ENCODE measurements at regions not wholly inside any gene's neighbourhood (a gene's known extent, or its start where the extent isn't known, plus 50 kb on each side); places are given as distances from the start of the nearest gene placed in this dataset.

- H3K27ac ChIP-seq (ENCODE audit: low read length), result no peak overlapping the region
- no peak overlapping the region for H3K4me3 ChIP-seq (ENCODE audit: low read depth in 1 of 2, low read length in 2 of 2)
- no peaks in the 10 kb centered on the region for H3K36me3 ChIP-seq (ENCODE audit: control insufficient read depth in 1 of 2, insufficient read depth in 2 of 2, low read length in 2 of 2)
- no peaks in the 10 kb centered on the region for H3K9me3 ChIP-seq (ENCODE audit: control insufficient read depth in 1 of 2, low read length in 2 of 2)
- no peaks in the 10 kb centered on the region for H3K4me1 ChIP-seq (ENCODE audit: control insufficient read depth in 1 of 2, insufficient read depth in 2 of 2, low read length in 2 of 2)
- H3K27me3 ChIP-seq (ENCODE audit: low read depth, low read length), result no peaks in the 10 kb centered on the region
These were observed 375.5 kb downstream of the VRK1 start for GRCh38 chr14:97172644-97173043.

- Histone ChIP-seq H3K4me1 (ENCODE audit: control insufficient read depth in 1 of 2, insufficient read depth in 2 of 2, low read length in 2 of 2) (no peaks in the 10 kb centered on the region), H3K27ac (ENCODE audit: low read length) (no peak overlapping the region), H3K9me3 (ENCODE audit: control insufficient read depth in 1 of 2, low read length in 2 of 2) (no peaks in the 10 kb centered on the region), H3K36me3 (ENCODE audit: control insufficient read depth in 1 of 2, insufficient read depth in 2 of 2, low read length in 2 of 2) (no peaks in the 10 kb centered on the region), H3K4me3 (ENCODE audit: low read depth in 1 of 2, low read length in 2 of 2) (no peak overlapping the region), H3K27me3 (ENCODE audit: low read depth, low read length) (no peaks in the 10 kb centered on the region)
These were observed 379.8 kb downstream of the VRK1 start for GRCh38 chr14:97177016-97177415.

- Histone ChIP-seq H3K36me3 (ENCODE audit: control insufficient read depth in 1 of 2, insufficient read depth in 2 of 2, low read length in 2 of 2) (no peaks in the 10 kb centered on the region), H3K4me3 (ENCODE audit: low read depth in 1 of 2, low read length in 2 of 2) (no peak overlapping the region), H3K27me3 (ENCODE audit: low read depth, low read length) (no peaks in the 10 kb centered on the region), H3K9me3 (ENCODE audit: control insufficient read depth in 1 of 2, low read length in 2 of 2) (no peaks in the 10 kb centered on the region), H3K27ac (ENCODE audit: low read length) (no peak overlapping the region), H3K4me1 (ENCODE audit: control insufficient read depth in 1 of 2, insufficient read depth in 2 of 2, low read length in 2 of 2) (no peaks in the 10 kb centered on the region)
These were observed 380.5 kb downstream of the VRK1 start for GRCh38 chr14:97177635-97178034.

- Histone ChIP-seq H3K9me3 (ENCODE audit: control insufficient read depth in 1 of 2, low read length in 2 of 2) (no peaks in the 10 kb centered on the region), H3K36me3 (ENCODE audit: control insufficient read depth in 1 of 2, insufficient read depth in 2 of 2, low read length in 2 of 2) (no peaks in the 10 kb centered on the region), H3K4me1 (ENCODE audit: control insufficient read depth in 1 of 2, insufficient read depth in 2 of 2, low read length in 2 of 2) (no peaks in the 10 kb centered on the region), H3K27me3 (ENCODE audit: low read depth, low read length) (no peaks in the 10 kb centered on the region), H3K27ac (ENCODE audit: low read length) (no peak overlapping the region), H3K4me3 (ENCODE audit: low read depth in 1 of 2, low read length in 2 of 2) (no peak overlapping the region)
These were observed 381.6 kb downstream of the VRK1 start for GRCh38 chr14:97178781-97179180.

GRCh38 chr14:97179573-97179972 is 382.4 kb downstream of the VRK1 start:
- H3K4me3 ChIP-seq (ENCODE audit: low read depth in 1 of 2, low read length in 2 of 2), result no peak overlapping the region
- no peaks in the 10 kb centered on the region for H3K36me3 ChIP-seq (ENCODE audit: control insufficient read depth in 1 of 2, insufficient read depth in 2 of 2, low read length in 2 of 2)
- H3K27me3 ChIP-seq (ENCODE audit: low read depth, low read length), result no peaks in the 10 kb centered on the region
- no peaks in the 10 kb centered on the region for H3K9me3 ChIP-seq (ENCODE audit: control insufficient read depth in 1 of 2, low read length in 2 of 2)
- H3K27ac ChIP-seq (ENCODE audit: low read length), result no peak overlapping the region
- no peaks in the 10 kb centered on the region for H3K4me1 ChIP-seq (ENCODE audit: control insufficient read depth in 1 of 2, insufficient read depth in 2 of 2, low read length in 2 of 2)

- no peaks in the 10 kb centered on the region for H3K27me3 ChIP-seq (ENCODE audit: low read depth, low read length)
- no peaks in the 10 kb centered on the region for H3K4me1 ChIP-seq (ENCODE audit: control insufficient read depth in 1 of 2, insufficient read depth in 2 of 2, low read length in 2 of 2)
- no peaks in the 10 kb centered on the region for H3K36me3 ChIP-seq (ENCODE audit: control insufficient read depth in 1 of 2, insufficient read depth in 2 of 2, low read length in 2 of 2)
- no peak overlapping the region for H3K27ac ChIP-seq (ENCODE audit: low read length)
- no peaks in the 10 kb centered on the region for H3K9me3 ChIP-seq (ENCODE audit: control insufficient read depth in 1 of 2, low read length in 2 of 2)
- H3K4me3 ChIP-seq (ENCODE audit: low read depth in 1 of 2, low read length in 2 of 2), result no peak overlapping the region
These were observed 383.4 kb downstream of the VRK1 start for GRCh38 chr14:97180304-97181200.

- H3K36me3 ChIP-seq (ENCODE audit: control insufficient read depth in 1 of 2, insufficient read depth in 2 of 2, low read length in 2 of 2), result no peaks in the 10 kb centered on the region
- H3K27me3 ChIP-seq (ENCODE audit: low read depth, low read length), result no peaks in the 10 kb centered on the region
- no peak overlapping the region for H3K4me3 ChIP-seq (ENCODE audit: low read depth in 1 of 2, low read length in 2 of 2)
- no peaks in the 10 kb centered on the region for H3K9me3 ChIP-seq (ENCODE audit: control insufficient read depth in 1 of 2, low read length in 2 of 2)
- no peaks in the 10 kb centered on the region for H3K4me1 ChIP-seq (ENCODE audit: control insufficient read depth in 1 of 2, insufficient read depth in 2 of 2, low read length in 2 of 2)
- no peak overlapping the region for H3K27ac ChIP-seq (ENCODE audit: low read length)
These were observed 388.0 kb downstream of the VRK1 start for GRCh38 chr14:97185186-97185585.

GRCh38 chr14:97187916-97188315 is 390.7 kb downstream of the VRK1 start:
- Histone ChIP-seq H3K4me3 (ENCODE audit: low read depth in 1 of 2, low read length in 2 of 2) (no peak overlapping the region), H3K36me3 (ENCODE audit: control insufficient read depth in 1 of 2, insufficient read depth in 2 of 2, low read length in 2 of 2) (no peaks in the 10 kb centered on the region), H3K9me3 (ENCODE audit: control insufficient read depth in 1 of 2, low read length in 2 of 2) (peaks cover 0 to 2% of the 10 kb centered on the region in 2 donors), H3K27ac (ENCODE audit: low read length) (no peak overlapping the region), H3K27me3 (ENCODE audit: low read depth, low read length) (no peaks in the 10 kb centered on the region), H3K4me1 (ENCODE audit: control insufficient read depth in 1 of 2, insufficient read depth in 2 of 2, low read length in 2 of 2) (no peaks in the 10 kb centered on the region)

- peaks cover 0 to 8% of the 10 kb centered on the region in 2 donors for H3K9me3 ChIP-seq (ENCODE audit: control insufficient read depth in 1 of 2, low read length in 2 of 2)
- no peaks in the 10 kb centered on the region for H3K4me1 ChIP-seq (ENCODE audit: control insufficient read depth in 1 of 2, insufficient read depth in 2 of 2, low read length in 2 of 2)
- no peak overlapping the region for H3K27ac ChIP-seq (ENCODE audit: low read length)
These were observed 399.2 kb downstream of the VRK1 start for GRCh38 chr14:97196336-97196735.

GRCh38 chr14:97198813-97199212 is 401.6 kb downstream of the VRK1 start:
- no peaks in the 10 kb centered on the region for H3K27me3 ChIP-seq (ENCODE audit: low read depth, low read length)
- peaks cover 0 to 7% of the 10 kb centered on the region in 2 donors for H3K9me3 ChIP-seq (ENCODE audit: control insufficient read depth in 1 of 2, low read length in 2 of 2)
- H3K27ac ChIP-seq (ENCODE audit: low read length), result no peak overlapping the region
- H3K36me3 ChIP-seq (ENCODE audit: control insufficient read depth in 1 of 2, insufficient read depth in 2 of 2, low read length in 2 of 2), result no peaks in the 10 kb centered on the region
- H3K4me1 ChIP-seq (ENCODE audit: control insufficient read depth in 1 of 2, insufficient read depth in 2 of 2, low read length in 2 of 2), result no peaks in the 10 kb centered on the region
- no peak overlapping the region for H3K4me3 ChIP-seq (ENCODE audit: low read depth in 1 of 2, low read length in 2 of 2)

More at GRCh38 chr14:97196336-97196735, 399.2 kb downstream of the VRK1 start:
- H3K27me3 ChIP-seq (ENCODE audit: low read depth, low read length), result no peaks in the 10 kb centered on the region
- H3K4me3 ChIP-seq (ENCODE audit: low read depth in 1 of 2, low read length in 2 of 2), result no peak overlapping the region
- no peaks in the 10 kb centered on the region for H3K36me3 ChIP-seq (ENCODE audit: control insufficient read depth in 1 of 2, insufficient read depth in 2 of 2, low read length in 2 of 2)

GRCh38 chr14:97200245-97200644 is 403.1 kb downstream of the VRK1 start:
- H3K36me3 ChIP-seq (ENCODE audit: control insufficient read depth in 1 of 2, insufficient read depth in 2 of 2, low read length in 2 of 2), result no peaks in the 10 kb centered on the region
- no peak overlapping the region for H3K27ac ChIP-seq (ENCODE audit: low read length)
- no peaks in the 10 kb centered on the region for H3K27me3 ChIP-seq (ENCODE audit: low read depth, low read length)
- no peak overlapping the region for H3K4me3 ChIP-seq (ENCODE audit: low read depth in 1 of 2, low read length in 2 of 2)
- no peaks in the 10 kb centered on the region for H3K4me1 ChIP-seq (ENCODE audit: control insufficient read depth in 1 of 2, insufficient read depth in 2 of 2, low read length in 2 of 2)
- peaks cover 0 to 4% of the 10 kb centered on the region in 2 donors for H3K9me3 ChIP-seq (ENCODE audit: control insufficient read depth in 1 of 2, low read length in 2 of 2)

- Histone ChIP-seq H3K27ac (ENCODE audit: low read length) (no peak overlapping the region), H3K4me1 (ENCODE audit: control insufficient read depth in 1 of 2, insufficient read depth in 2 of 2, low read length in 2 of 2) (no peaks in the 10 kb centered on the region), H3K36me3 (ENCODE audit: control insufficient read depth in 1 of 2, insufficient read depth in 2 of 2, low read length in 2 of 2) (no peaks in the 10 kb centered on the region), H3K9me3 (ENCODE audit: control insufficient read depth in 1 of 2, low read length in 2 of 2) (no peaks in the 10 kb centered on the region), H3K27me3 (ENCODE audit: low read depth, low read length) (no peaks in the 10 kb centered on the region), H3K4me3 (ENCODE audit: low read depth in 1 of 2, low read length in 2 of 2) (no peak overlapping the region)
These were observed 409.7 kb downstream of the VRK1 start for GRCh38 chr14:97206916-97207315.

Measured in muscle layer of duodenum (tissue), 2 donors.